ENCODE measurements at regions not wholly inside any gene's neighbourhood (a gene's known extent, or its start where the extent isn't known, plus 50 kb on each side); places are given as distances from the start of the nearest gene placed in this dataset.

DNA sequence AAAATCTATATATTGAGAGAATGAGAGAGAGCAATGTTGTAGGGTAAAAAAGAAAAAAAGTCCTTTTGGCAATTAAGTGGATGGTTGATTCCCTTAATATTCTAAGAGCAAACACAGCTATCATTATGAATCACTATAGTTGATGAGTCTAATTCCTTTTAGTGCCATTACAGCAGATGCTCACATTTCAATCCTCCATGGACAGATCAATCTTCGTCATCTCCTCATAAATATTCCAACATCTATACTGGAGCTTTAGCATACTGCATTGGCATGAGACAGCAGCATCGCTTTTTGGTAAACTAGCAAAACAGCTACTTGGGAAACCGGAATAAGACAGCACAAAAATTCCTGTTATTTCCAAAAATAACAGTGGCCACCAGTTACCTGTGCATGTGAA, 796.7 kb downstream of the QKI start:
- no peaks in the 10 kb centered on the region for H3K4me1 Mint-ChIP-seq (ENCODE audit: low read depth, unreplicated experiment)
- peaks cover 2% of the 10 kb centered on the region for H3K36me3 Mint-ChIP-seq (ENCODE audit: unreplicated experiment)
- no peak for DNase-seq
- no peak for TF ChIP-seq CTCF (IDR thresholded peaks at IDR 0.05; ENCODE audit: partially characterized antibody, unreplicated experiment)
- peaks cover 5% of the 10 kb centered on the region for H3K27me3 Mint-ChIP-seq (ENCODE audit: unreplicated experiment)
- H3K27ac Mint-ChIP-seq (ENCODE audit: unreplicated experiment) = no peak overlapping the region
- peaks cover under 1% of the 10 kb centered on the region for H3K9me3 Mint-ChIP-seq (ENCODE audit: unreplicated experiment)
- no peak overlapping the region for H3K4me3 Mint-ChIP-seq (ENCODE audit: unreplicated experiment)

DNA sequence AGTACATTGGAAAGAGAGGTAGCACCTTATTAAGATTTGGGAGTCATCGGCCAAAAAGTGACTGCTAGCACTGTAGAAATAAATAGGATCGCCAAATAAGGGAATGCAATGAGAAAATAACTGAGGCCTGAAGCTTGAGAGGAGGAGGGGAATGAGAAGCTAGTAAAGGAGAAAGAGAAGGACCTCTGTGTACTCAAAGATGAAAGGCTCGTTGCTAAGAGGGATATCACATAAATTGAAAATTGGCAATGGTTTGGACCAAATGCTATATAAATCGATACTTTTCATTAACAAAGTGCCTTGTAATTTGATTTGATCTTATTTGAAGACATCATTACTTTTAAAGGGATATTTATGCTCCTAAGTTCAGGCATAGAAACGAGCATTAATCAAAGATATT, 796.3 kb downstream of the QKI start:
- H3K27me3 Mint-ChIP-seq (ENCODE audit: unreplicated experiment) = peaks cover 6% of the 10 kb centered on the region
- no peak for TF ChIP-seq CTCF (IDR thresholded peaks at IDR 0.05; ENCODE audit: partially characterized antibody, unreplicated experiment)
- H3K4me3 Mint-ChIP-seq (ENCODE audit: unreplicated experiment) = no peak overlapping the region
- peaks cover 4% of the 10 kb centered on the region for H3K36me3 Mint-ChIP-seq (ENCODE audit: unreplicated experiment)
- no peak for DNase-seq
- H3K4me1 Mint-ChIP-seq (ENCODE audit: low read depth, unreplicated experiment) = no peaks in the 10 kb centered on the region
- H3K27ac Mint-ChIP-seq (ENCODE audit: unreplicated experiment) = no peak overlapping the region
- peaks cover 2% of the 10 kb centered on the region for H3K9me3 Mint-ChIP-seq (ENCODE audit: unreplicated experiment)

DNA sequence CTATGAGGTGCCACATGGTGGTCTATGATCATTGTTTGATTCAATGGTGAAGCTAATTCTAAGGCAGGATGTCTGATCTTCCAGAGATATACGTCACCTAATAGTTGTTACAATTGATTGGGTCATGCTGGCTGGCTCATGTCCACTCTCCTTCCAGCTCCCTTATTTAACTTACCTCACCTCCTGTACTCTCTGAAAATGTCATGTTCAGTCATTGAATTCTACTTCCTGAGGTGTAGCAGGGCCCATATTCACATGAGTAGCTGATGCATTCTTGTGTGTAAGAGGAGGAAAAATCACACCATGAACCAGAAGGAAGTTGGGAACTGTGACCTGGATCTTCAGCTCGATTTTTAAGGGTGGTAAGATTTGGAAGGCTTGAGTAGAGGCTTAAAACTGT, 795.8 kb downstream of the QKI start:
- Mint-ChIP-seq H3K9me3 (ENCODE audit: unreplicated experiment) (peaks cover 2% of the 10 kb centered on the region), H3K4me3 (ENCODE audit: unreplicated experiment) (no peak overlapping the region), H3K27ac (ENCODE audit: unreplicated experiment) (no peak overlapping the region), H3K27me3 (ENCODE audit: unreplicated experiment) (peaks cover 6% of the 10 kb centered on the region), H3K36me3 (ENCODE audit: unreplicated experiment) (peaks cover 4% of the 10 kb centered on the region), H3K4me1 (ENCODE audit: low read depth, unreplicated experiment) (no peaks in the 10 kb centered on the region)
- no peak for TF ChIP-seq CTCF (IDR thresholded peaks at IDR 0.05; ENCODE audit: partially characterized antibody, unreplicated experiment)
- no peak for DNase-seq

DNA sequence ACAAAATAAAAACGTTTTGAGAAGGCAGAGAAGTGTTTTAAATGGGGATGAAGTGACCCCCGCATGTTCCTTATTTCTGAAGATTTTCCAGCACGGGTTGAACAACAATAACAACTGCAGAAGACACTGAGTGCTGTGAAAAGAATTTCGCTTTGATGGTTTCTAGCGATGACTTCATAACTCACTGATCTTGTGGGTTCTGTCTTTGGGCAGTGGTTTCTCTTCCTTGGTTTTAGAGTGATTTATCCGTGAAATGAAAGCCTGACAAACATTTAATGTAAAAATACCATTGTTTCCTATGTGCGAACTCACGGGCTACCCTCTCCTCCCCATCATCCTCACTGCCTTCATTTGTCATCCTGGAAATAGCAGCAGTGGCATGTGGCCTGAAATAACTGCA, 793.9 kb downstream of the QKI start:
- Mint-ChIP-seq H3K4me3 (ENCODE audit: unreplicated experiment) (no peak overlapping the region), H3K27me3 (ENCODE audit: unreplicated experiment) (peaks cover 6% of the 10 kb centered on the region), H3K4me1 (ENCODE audit: low read depth, unreplicated experiment) (no peaks in the 10 kb centered on the region), H3K27ac (ENCODE audit: unreplicated experiment) (no peak overlapping the region), H3K36me3 (ENCODE audit: unreplicated experiment) (peaks cover 9% of the 10 kb centered on the region), H3K9me3 (ENCODE audit: unreplicated experiment) (peaks cover 2% of the 10 kb centered on the region)
- no peak for TF ChIP-seq CTCF (IDR thresholded peaks at IDR 0.05; ENCODE audit: partially characterized antibody, unreplicated experiment)
- no peak for DNase-seq

DNA sequence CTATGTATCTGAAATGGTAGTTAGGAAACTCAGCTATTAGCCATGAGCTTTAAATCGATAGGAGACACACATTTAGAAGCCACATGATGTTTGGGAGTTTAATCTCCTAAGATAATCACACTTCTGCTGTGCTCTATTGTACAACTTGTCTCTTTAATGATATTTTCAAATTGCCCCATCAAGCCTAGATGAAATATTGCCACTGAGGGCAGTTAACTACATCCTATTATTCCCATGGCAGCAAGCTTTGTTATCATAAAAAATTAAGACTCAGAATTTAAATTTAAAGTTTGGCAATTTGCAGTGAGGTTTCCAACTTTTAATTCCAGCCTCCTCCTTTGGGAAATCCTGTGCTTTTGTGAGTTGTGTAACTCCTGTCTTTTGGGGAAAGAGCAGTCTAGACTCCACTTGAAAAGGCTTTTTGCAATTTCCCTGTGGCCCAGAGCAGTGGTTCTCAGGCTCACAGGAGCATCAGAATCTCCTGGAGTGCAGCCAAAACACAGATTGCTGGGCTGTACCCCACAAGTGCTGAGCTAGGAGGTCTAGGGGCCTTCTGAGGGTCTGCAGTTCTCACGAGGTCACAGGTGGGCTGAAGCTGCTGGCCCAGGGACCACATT, 792.4 kb downstream of the QKI start:
- no peaks in the 10 kb centered on the region for H3K4me1 Mint-ChIP-seq (ENCODE audit: low read depth, unreplicated experiment)

More for the DNA sequence above, 792.4 kb downstream of the QKI start:
- H3K27ac Mint-ChIP-seq (ENCODE audit: unreplicated experiment) = no peak overlapping the region
- H3K36me3 Mint-ChIP-seq (ENCODE audit: unreplicated experiment) = peaks cover 9% of the 10 kb centered on the region
- no peak overlapping the region for H3K4me3 Mint-ChIP-seq (ENCODE audit: unreplicated experiment)
- no peak for DNase-seq
- H3K27me3 Mint-ChIP-seq (ENCODE audit: unreplicated experiment) = peaks cover 5% of the 10 kb centered on the region
- peaks cover 2% of the 10 kb centered on the region for H3K9me3 Mint-ChIP-seq (ENCODE audit: unreplicated experiment)
- no peak for TF ChIP-seq CTCF (IDR thresholded peaks at IDR 0.05; ENCODE audit: partially characterized antibody, unreplicated experiment)
